HEK293T (cell line): ENCODE measurements at regions not wholly inside any gene's neighbourhood (a gene's known extent, or its start where the extent isn't known, plus 50 kb on each side); places are given as distances from the start of the nearest gene placed in this dataset.

Experiments used
- BHLHE40 ChIP-seq: fragments of 450-650 bp; IDR thresholded peaks from 2 replicates; pipeline ENCODE4 v1.6.1; 2016; ENCODE audit warnings: mild to moderate bottlenecking, moderate library complexity, borderline replicate concordance
- ELF4 ChIP-seq: fragments of 450-650 bp; IDR thresholded peaks from 2 replicates; pipeline ENCODE4 v1.6.1; 2017; ENCODE audit warnings: antibody characterized with exemption
- FOXA1 ChIP-seq: fragments of 450-650 bp; IDR thresholded peaks from 2 replicates; pipeline ENCODE4 v1.6.1; 2016; ENCODE audit warnings: mild to moderate bottlenecking
- FOXK2 ChIP-seq: fragments of 450-650 bp; IDR thresholded peaks from 2 replicates; pipeline ENCODE4 v1.6.1; 2016; ENCODE audit warnings: mild to moderate bottlenecking
- FOXM1 ChIP-seq: fragments of 450-650 bp; IDR thresholded peaks from 2 replicates; pipeline ENCODE4 v1.6.1; 2017; ENCODE audit warnings: mild to moderate bottlenecking, borderline replicate concordance
- HDGF ChIP-seq: fragments of 450-650 bp; IDR thresholded peaks from 2 replicates; pipeline ENCODE4 v1.6.1; 2017; ENCODE audit warnings: antibody characterized with exemption, borderline replicate concordance
- L3MBTL2 ChIP-seq: fragments of 450-650 bp; conservative IDR thresholded peaks from 2 replicates; pipeline ENCODE4 v1.6.1; 2016; ENCODE audit warnings: mild to moderate bottlenecking
- LEF1 ChIP-seq: fragments of 450-650 bp; IDR thresholded peaks from 2 replicates; pipeline ENCODE4 v1.6.1; 2017; ENCODE audit warnings: mild to moderate bottlenecking, borderline replicate concordance
- NFRKB ChIP-seq: fragments of 450-650 bp; IDR thresholded peaks from 2 replicates; pipeline ENCODE4 v1.6.1; 2016; ENCODE audit warnings: mild to moderate bottlenecking, moderate library complexity
- SP1 ChIP-seq: fragments of 450-650 bp; IDR thresholded peaks from 2 replicates; pipeline ENCODE4 v1.6.1; 2017
- SUZ12 ChIP-seq: fragments of 450-650 bp; IDR thresholded peaks from 2 replicates; pipeline ENCODE4 v1.6.1; 2016; ENCODE audit warnings: mild to moderate bottlenecking
- TARDBP ChIP-seq: fragments of 450-650 bp; IDR thresholded peaks from 2 replicates; pipeline ENCODE4 v1.6.1; 2016
- ZNF384 ChIP-seq: fragments of 450-650 bp; IDR thresholded peaks from 2 replicates; pipeline ENCODE4 v1.6.1; 2016
- TF ChIP-seq, protein P1 (sequence below): fragments of 450-650 bp; IDR thresholded peaks from 2 replicates; pipeline ENCODE4 v1.6.1; 2016

DNA sequence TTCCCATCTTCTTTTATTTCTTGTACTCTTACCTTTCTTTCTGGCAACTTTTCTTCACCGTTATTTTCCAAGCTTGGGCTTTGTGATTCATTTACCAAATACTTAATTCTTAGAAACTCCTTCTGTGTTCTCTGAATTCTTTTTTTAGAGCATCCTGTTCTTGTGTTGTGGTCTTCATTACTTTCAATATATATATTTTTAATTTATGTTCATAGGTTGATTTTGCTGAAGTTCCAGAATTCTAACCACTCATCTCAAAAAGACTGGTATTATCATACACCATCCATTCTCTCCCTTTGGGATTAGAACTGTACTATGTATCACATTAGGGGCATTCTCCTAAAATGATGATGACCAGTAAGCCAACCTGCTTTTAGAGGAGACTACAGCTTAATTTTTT is 362.3 kb upstream of the CBLB start:
- no peak for TF ChIP-seq FOXK2
- no peak for TF ChIP-seq SUZ12
- TF ChIP-seq SP1, result no peak
- no peak for TF ChIP-seq L3MBTL2
- no peak for TF ChIP-seq ELF4
- TF ChIP-seq LEF1, result no peak
- TF ChIP-seq, protein P1, sequence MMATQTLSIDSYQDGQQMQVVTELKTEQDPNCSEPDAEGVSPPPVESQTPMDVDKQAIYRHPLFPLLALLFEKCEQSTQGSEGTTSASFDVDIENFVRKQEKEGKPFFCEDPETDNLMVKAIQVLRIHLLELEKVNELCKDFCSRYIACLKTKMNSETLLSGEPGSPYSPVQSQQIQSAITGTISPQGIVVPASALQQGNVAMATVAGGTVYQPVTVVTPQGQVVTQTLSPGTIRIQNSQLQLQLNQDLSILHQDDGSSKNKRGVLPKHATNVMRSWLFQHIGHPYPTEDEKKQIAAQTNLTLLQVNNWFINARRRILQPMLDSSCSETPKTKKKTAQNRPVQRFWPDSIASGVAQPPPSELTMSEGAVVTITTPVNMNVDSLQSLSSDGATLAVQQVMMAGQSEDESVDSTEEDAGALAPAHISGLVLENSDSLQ, result no peak
- no peak for TF ChIP-seq TARDBP
- no peak for TF ChIP-seq FOXM1
- TF ChIP-seq FOXA1, result no peak
- no peak for TF ChIP-seq HDGF
- no peak for TF ChIP-seq BHLHE40
- TF ChIP-seq ZNF384, result no peak
- TF ChIP-seq NFRKB, result no peak
